HepG2 (cell line): ENCODE measurements at regions not wholly inside any gene's neighbourhood (a gene's known extent, or its start where the extent isn't known, plus 50 kb on each side); places are given as distances from the start of the nearest gene placed in this dataset.
A peak's percentile ranks its signal among the peaks of the same experiment; 100 is the strongest.

Source experiments
- FOXA3 ChIP-seq: IDR thresholded peaks from 2 replicates; pipeline ENCODE4 v1.6.1; 2016; ENCODE audit warnings: missing genetic modification reagents, missing compliant biosample characterization
- HNRNPLL ChIP-seq: fragments of 200-400 bp; formaldehyde crosslinking; IDR thresholded peaks from 2 replicates; pipeline ENCODE4 v1.6.1; 2017; ENCODE audit warnings: mild to moderate bottlenecking, low read depth, low read length; ENCODE audit not compliant: poor library complexity, severe bottlenecking
- MIXL1 ChIP-seq: IDR thresholded peaks from 2 replicates; pipeline ENCODE4 v1.6.1; 2016
- RXRB ChIP-seq: IDR thresholded peaks from 2 replicates; pipeline ENCODE4 v1.6.1; 2016; ENCODE audit warnings: borderline replicate concordance, missing genetic modification reagents, missing compliant biosample characterization
- ZBTB10 ChIP-seq: sonication (generic); formaldehyde crosslinking; IDR thresholded peaks from 2 replicates; pipeline ENCODE4 v1.4.0; 2020; ENCODE audit warnings: missing genetic modification reagents, borderline replicate concordance
- ZFP82 ChIP-seq: sonication (generic); formaldehyde crosslinking; IDR thresholded peaks from 2 replicates; pipeline ENCODE4 v1.5.1; 2020; ENCODE audit warnings: mild to moderate bottlenecking, missing genetic modification reagents, borderline replicate concordance
- ZNF142 ChIP-seq: sonication (generic); formaldehyde crosslinking; IDR thresholded peaks from 2 replicates; pipeline ENCODE4 v1.4.0; 2020; ENCODE audit warnings: missing genetic modification reagents
- ZNF232 ChIP-seq: sonication (generic); formaldehyde crosslinking; IDR thresholded peaks from 2 replicates; pipeline ENCODE4 v1.4.0; 2020; ENCODE audit warnings: missing genetic modification reagents, borderline replicate concordance
- ZNF460 ChIP-seq: sonication (generic); formaldehyde crosslinking; IDR thresholded peaks from 2 replicates; pipeline ENCODE4 v1.5.1; 2020; ENCODE audit warnings: missing genetic modification reagents, mild to moderate bottlenecking, borderline replicate concordance
- ZNF501 ChIP-seq: sonication (generic); formaldehyde crosslinking; IDR thresholded peaks from 2 replicates; pipeline ENCODE4 v1.5.1; 2020; ENCODE audit warnings: mild to moderate bottlenecking, moderate library complexity, missing genetic modification reagents
- ZNF547 ChIP-seq: sonication (generic); formaldehyde crosslinking; IDR thresholded peaks from 2 replicates; pipeline ENCODE4 v1.5.1; 2020; ENCODE audit warnings: mild to moderate bottlenecking, missing genetic modification reagents
- ZNF577 ChIP-seq: sonication (generic); formaldehyde crosslinking; IDR thresholded peaks from 2 replicates; pipeline ENCODE4 v1.4.0; 2020; ENCODE audit warnings: mild to moderate bottlenecking, low read depth, missing genetic modification reagents, borderline replicate concordance
- ZNF839 ChIP-seq: sonication (generic); formaldehyde crosslinking; IDR thresholded peaks from 2 replicates; pipeline ENCODE4 v1.4.0; 2020; ENCODE audit warnings: missing genetic modification reagents, mild to moderate bottlenecking, borderline replicate concordance
- TF ChIP-seq, protein P1 (sequence below): sonication (generic); formaldehyde crosslinking; IDR thresholded peaks from 2 replicates; pipeline ENCODE4 v1.4.0; 2020; ENCODE audit warnings: mild to moderate bottlenecking, missing genetic modification reagents
- TF ChIP-seq, protein P2 (sequence below): sonication (generic); formaldehyde crosslinking; conservative IDR thresholded peaks from 2 replicates; pipeline ENCODE4 v1.4.0; 2020; ENCODE audit warnings: mild to moderate bottlenecking, missing genetic modification reagents, moderate library complexity

DNA sequence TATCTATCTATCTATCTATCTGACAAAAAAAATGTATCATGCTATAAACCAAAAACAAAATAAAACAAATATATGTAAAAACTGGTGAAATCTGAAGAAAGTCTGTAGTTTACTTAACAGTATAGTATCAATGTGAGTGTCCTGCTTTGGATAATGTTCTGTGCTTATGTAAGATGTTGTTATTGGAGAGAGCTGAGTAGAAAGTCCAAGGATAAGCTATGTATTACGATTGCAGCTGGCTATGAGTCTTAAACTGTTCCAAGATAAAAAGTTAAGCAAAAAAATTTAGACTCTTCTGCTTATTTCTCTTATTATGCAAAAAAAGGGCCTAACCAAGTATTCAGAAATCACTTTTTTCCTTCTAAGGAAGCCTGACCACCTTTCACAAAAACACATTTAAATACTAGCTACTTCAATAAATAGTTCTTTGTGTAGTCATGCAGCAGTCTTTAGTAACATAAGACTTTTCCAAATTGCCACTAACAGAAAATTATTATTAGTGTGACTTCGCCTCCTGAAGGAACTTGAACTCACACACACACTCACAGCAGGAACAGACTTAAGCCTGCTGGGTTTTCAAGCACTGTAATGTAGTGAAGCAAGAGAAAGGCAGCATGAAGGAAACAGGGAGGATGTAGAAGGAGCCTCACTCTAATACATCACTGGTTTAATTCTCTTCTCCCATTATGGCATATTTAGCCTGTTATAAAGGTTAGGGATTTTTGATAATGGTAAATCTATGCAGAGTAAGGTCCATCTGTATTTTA is 265.8 kb upstream of the GJE1 start (continued):
- no peak for TF ChIP-seq ZBTB10 (CRISPR knock-in tag)
- no peak for TF ChIP-seq ZNF501 (CRISPR knock-in tag)
- TF ChIP-seq, protein P1, sequence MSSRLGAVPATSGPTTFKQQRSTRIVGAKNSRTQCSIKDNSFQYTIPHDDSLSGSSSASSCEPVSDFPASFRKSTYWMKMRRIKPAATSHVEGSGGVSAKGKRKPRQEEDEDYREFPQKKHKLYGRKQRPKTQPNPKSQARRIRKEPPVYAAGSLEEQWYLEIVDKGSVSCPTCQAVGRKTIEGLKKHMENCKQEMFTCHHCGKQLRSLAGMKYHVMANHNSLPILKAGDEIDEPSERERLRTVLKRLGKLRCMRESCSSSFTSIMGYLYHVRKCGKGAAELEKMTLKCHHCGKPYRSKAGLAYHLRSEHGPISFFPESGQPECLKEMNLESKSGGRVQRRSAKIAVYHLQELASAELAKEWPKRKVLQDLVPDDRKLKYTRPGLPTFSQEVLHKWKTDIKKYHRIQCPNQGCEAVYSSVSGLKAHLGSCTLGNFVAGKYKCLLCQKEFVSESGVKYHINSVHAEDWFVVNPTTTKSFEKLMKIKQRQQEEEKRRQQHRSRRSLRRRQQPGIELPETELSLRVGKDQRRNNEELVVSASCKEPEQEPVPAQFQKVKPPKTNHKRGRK = no peak
- no peak for TF ChIP-seq ZNF577 (CRISPR knock-in tag)
- TF ChIP-seq ZFP82 (CRISPR knock-in tag) = no peak
- TF ChIP-seq, protein P2, sequence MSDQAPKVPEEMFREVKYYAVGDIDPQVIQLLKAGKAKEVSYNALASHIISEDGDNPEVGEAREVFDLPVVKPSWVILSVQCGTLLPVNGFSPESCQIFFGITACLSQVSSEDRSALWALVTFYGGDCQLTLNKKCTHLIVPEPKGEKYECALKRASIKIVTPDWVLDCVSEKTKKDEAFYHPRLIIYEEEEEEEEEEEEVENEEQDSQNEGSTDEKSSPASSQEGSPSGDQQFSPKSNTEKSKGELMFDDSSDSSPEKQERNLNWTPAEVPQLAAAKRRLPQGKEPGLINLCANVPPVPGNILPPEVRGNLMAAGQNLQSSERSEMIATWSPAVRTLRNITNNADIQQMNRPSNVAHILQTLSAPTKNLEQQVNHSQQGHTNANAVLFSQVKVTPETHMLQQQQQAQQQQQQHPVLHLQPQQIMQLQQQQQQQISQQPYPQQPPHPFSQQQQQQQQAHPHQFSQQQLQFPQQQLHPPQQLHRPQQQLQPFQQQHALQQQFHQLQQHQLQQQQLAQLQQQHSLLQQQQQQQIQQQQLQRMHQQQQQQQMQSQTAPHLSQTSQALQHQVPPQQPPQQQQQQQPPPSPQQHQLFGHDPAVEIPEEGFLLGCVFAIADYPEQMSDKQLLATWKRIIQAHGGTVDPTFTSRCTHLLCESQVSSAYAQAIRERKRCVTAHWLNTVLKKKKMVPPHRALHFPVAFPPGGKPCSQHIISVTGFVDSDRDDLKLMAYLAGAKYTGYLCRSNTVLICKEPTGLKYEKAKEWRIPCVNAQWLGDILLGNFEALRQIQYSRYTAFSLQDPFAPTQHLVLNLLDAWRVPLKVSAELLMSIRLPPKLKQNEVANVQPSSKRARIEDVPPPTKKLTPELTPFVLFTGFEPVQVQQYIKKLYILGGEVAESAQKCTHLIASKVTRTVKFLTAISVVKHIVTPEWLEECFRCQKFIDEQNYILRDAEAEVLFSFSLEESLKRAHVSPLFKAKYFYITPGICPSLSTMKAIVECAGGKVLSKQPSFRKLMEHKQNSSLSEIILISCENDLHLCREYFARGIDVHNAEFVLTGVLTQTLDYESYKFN (CRISPR knock-in tag) = peak; percentile 43
- no peak for TF ChIP-seq HNRNPLL
- no peak for TF ChIP-seq ZNF547 (CRISPR knock-in tag)
- peak; percentile 59; the same call in 1 of the 2 replicates for TF ChIP-seq RXRB
- TF ChIP-seq ZNF839 (CRISPR knock-in tag) = no peak
- no peak for TF ChIP-seq ZNF460 (CRISPR knock-in tag)
- no peak for TF ChIP-seq ZNF232
- TF ChIP-seq FOXA3 (CRISPR knock-in tag) = 0 out of 2 replicates have a peak, but pooled peaks have one; percentile 38
- TF ChIP-seq MIXL1 = 0 out of 2 replicates have a peak, but pooled peaks have one; percentile 22
- TF ChIP-seq ZNF142 (CRISPR knock-in tag) = no peak
